ENCODE measurements at regions not wholly inside any gene's neighbourhood (a gene's known extent, or its start where the extent isn't known, plus 50 kb on each side); places are given as distances from the start of the nearest gene placed in this dataset.
A peak's percentile ranks its signal among the peaks of the same experiment; 100 is the strongest.

DNA sequence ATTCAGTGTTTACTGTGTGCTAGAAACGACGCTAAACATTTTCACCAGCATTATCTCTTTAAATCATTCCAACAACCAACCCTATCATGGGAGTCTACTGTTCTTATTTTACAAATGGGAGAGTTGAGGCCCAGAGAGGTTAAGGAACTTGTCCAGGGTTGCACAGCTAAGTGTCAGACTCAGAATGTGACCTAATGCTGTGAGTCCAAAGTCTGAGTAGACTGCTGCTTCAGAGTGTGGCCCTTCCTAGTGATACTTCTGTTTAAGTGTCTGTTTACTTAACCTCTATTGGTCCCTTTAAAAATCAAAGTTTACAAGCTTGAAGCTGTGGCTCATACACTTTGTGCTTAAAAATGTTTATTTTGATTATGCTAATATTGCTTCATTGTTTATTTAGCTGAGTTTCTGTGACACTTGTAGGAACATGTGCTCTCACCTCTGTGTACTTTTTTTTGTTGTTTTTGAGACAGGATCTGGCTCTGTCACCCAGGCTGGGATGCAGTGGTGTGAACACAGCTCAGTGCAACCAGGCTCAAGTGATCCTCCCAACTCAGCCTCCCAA, 84.4 kb upstream of the SYPL1 start:
- no peak for DNase-seq

DNA sequence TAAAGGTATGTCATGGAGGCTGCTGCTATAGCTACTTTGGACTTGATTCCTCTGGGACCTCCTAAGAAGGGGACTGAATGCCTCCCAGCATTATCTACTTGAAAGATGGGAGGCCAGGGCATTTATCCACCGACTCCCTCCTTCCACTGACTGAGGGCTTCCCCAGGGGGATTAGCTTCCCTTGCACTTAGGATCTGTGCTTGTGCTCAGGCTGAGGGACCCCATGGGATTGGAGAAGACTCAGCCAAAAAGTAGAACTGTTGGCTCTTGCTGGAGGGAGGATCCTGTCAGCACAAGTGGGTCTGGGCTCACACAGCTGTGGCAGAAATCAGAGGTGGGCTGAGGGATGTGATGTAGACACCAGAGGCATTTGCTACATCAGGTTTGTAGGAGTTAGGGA, 81.5 kb upstream of the SYPL1 start:
- no peak for DNase-seq

DNA sequence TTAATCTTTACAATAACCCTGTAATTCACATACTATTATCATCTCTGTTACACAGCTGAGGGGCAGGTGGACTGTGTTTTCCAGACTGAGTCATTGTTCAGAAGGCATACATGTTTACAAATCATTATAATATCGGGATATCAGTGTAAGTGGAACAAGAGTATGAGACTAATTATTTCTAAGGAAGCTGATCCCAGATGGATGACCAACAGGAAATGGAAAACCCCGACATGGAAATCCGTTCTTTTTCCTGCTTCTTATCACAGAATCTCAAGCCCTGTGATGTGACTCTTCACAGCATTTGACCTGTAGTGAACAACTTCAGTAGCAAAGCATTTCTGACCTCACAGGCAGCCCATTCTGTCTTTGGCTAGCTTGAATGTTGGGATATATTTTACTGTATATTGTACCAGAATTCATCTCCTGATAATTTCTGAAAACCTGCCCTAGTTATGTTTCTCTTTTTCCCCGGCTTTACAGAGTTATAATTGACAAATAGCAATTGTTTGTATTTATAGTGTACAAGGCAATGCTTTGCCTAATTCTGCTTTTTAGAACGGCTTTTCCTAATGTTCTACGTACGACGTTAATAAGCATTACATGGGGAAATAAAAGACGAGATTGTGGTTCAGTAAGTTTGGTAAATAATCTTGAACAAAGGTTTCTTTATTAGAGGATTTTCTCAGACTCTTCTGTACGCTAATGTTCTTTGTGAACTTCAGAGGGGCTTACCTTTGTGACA, 78.6 kb upstream of the SYPL1 start:
- no peak for DNase-seq

- no peak for DNase-seq
Measured at GRCh38 chr7:106187613-106188350, 75.7 kb upstream of the SYPL1 start.

DNA sequence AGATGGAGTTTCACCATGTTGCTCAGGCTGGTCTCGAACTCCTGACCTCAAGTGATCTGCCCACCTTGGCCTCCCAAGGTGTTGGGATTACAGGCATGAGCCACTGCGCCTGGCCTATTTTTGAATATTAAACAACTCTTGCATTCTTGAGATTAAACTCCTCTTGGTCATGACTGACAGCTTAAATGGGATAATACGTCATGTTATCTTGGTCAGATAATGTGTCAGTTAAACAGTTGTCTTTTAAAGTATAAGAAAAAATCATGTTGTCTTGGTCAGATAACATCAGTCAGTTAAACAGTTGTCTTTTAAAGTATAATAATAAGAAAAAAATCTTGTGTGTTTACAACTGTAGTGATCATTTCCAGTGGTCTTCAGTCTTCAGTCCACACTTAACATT, 73.6 kb upstream of the SYPL1 start:
- DNase-seq: no peak

DNA sequence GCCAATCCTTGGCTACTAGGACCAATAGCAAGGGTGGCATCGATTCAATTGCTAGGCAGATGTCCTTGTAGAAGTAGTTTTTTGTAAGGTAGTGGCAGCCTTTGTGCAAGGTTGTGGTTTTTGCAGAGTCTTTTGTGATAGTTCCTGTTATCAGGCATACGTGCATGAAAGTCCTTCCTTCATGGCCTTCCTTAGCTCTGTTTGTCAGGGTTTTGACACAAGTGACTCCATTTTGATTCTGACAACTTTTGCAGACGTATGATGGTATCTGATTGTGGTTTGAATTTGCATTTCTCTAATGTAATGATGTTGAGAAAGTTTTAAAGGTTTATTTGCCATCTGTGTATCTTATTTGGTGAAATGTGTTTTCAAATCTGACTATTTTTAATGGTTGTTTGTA, 71.8 kb upstream of the SYPL1 start:
- no peak for DNase-seq

DNA sequence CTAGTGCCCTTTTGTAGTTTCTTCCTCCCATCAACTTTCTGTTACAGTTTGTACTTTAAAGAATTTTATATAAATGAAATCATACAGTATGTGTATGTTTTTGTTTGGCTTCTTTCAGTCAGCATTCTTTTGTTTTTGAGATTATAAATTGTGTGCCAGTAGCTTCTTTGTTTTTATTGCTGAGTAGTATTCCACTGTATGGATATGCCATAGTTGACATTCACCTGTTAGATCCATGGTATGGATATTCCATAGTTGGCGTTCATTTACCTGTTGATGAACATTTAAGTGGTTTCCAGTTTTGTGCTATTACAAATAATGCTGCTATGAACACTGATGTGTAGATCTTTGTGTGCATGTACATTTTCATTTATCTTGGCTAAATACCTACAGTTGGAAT, 70.8 kb upstream of the SYPL1 start:
- DNase-seq: no peak

DNA sequence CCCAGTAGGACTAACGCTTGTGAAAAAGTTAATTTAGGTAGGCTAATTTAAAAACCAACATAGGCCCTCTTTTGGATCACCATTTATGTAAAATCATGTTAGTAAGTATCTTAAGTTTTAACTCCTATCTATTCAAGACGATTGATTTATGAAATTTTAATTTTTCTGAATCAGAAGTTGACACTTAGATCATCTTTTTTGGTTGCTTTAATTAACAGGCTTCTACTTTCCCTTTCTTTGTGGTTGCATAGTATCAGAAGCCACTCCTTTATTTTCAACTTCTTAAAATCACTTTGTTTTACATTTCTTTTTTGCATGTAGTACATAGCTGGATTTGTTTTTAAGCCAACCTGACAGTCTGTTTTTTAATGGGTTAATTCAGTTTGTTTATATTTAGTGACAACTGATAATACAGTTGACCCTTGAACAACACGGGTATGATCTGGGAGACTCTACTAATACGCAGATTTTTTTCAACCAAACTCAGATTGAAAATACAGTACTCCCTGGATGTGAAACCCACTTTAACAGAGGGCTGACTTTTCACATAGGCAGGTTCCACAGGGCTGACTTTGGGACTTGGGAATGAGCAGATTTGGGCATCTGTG, 69.7 kb upstream of the SYPL1 start:
- no peak for DNase-seq

DNA sequence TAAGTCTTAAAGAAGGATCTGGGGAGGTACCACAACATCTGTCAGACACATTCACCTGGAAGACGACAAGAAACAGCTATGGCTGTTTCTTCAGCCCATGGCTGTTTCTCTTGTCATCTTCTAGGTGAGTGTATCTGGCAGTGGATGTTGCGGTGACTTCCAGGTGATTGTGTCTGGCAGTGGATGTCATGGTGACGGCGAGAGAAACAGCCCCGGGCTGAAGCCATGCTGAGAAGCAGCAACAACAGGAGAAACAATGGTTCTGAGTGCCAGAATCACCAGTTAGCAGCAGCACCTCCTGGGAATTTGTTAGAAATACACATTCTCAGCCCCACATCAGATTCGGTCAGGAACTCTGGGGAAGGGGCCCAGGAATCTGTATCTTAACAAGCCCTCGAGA, 68.6 kb upstream of the SYPL1 start:
- DNase-seq: no peak

DNA sequence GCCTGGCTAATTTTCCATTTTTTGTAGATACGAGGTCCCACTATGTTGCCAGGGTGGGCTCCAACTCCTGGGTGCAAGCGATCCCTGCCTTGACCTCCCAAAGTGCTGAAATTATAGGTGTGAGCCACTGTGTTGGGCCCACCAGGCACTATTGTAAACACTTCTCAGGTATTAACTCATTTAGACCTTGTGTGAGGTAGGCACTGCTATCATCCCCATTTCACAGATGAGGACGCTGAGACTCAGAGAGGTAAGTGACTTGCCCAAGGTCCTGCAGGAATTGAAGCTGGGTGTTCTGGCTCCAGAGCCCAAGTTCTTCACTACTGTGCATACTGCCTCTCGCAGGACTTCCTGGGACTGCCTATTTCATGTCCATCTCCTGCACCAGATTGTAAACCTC, 67.1 kb upstream of the SYPL1 start:
- no peak for DNase-seq

DNA sequence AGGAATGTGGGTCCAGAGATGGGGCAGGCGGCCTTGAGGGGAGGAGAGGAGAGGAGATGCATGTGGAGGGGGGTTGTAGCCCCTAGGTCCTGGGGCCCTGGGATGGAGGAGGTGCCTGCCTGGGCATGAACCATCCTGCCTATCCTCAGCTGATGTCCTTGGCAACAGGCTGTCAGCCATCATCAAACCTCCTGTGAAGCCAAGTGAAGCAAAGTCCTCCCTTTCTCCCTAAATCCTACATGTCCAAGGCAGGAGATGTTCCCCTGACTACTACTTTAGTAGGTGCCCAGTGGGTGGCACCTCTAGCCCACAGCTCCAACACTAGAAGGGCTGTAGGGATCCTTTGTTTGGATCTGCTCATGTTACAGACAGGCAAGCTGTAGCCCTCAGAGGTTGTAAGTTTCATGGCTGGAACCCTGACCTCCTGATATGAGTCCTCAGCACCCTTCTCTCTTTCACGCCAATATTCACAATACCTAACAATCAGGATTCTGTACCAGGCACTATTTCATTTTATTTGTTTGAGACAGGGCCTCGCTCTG, 66.6 kb upstream of the SYPL1 start:
- no peak for DNase-seq

GRCh38 chr7:106177738-106178592, 65.9 kb upstream of the SYPL1 start:
- no peak for DNase-seq

DNA sequence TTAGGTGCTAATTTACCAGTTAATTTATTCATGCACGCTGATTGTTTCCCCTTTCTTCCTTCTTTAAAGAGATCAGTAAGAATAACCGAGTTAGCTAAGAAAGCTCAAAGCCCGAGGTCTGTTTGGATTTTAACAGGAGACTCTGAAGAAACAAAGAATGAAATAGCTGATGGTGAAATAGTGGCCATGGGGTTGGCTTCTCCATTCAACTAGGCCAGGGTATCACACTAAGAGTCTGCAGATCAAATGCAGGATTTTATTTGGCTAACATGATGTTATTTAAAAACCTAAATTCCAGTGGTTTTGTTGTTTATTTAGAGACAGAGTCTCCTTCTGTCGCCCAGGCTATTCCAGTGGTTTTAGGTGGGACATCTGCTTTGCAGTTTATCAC, 65.2 kb upstream of the SYPL1 start:
- no peak for DNase-seq

DNA sequence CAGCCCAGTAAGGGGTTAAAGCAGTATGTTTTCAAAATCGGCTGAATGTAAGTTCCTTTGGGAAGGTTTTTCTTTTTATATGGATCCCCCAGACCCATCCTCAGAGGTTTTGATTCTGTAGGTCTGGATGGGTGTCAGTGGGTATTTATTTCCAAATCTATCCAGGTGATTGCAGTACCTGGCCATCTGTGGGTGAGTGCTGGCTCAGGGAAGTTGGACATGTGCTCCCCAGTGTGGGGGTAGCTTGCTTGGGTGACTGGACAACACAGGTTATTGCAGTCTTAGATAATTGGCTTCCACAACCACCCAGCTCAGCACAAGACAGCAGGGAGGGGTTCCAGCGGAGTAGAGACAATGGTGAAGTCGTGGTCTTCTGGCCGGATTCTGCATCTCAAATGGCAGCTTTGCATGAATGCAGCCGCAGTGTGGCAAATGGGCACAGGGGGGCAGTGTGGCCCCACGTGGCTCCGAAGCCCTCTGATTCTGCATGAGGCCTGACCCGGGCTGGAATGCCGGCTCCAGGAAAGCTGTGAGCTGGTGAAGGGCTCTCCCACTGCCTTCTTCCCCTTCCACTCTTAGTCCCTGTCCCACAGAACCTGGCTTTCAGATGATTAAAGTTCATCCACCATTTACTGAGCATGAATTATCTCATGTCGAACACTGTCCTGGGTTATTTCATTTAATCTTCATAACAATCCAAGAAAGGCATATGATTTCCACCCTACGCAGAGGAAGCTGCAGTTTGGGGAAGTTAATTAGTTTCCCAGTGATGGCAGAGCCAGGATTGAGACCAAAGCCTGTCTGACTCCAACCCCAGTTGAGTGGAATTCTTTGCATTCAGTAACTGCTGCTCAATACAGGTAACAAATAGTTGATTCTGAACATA, 64.5 kb upstream of the SYPL1 start:
- peak; percentile 79 for DNase-seq

GRCh38 chr7:106175507-106175906, 63.4 kb upstream of the SYPL1 start:
- DNase-seq: no peak

DNA sequence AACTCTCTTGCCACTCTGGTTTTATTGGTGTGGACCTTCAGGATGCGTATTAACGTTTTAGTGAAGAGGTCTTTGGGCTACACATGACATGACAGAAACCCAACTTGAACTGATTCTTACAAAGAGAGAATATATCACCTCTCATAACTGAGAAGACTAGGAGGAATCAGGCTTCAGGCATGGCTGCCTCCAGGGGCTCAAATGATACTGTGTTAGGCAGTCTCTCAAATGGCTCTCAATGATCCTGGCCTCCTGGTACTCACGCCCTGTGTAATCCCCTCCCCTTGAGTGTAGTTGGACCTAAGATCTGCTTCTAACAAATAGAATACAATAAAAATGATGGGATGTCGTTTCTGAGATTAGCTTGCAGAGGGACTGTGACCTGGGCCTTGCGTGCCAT, 58.5 kb upstream of the SYPL1 start:
- no peak for DNase-seq

DNA sequence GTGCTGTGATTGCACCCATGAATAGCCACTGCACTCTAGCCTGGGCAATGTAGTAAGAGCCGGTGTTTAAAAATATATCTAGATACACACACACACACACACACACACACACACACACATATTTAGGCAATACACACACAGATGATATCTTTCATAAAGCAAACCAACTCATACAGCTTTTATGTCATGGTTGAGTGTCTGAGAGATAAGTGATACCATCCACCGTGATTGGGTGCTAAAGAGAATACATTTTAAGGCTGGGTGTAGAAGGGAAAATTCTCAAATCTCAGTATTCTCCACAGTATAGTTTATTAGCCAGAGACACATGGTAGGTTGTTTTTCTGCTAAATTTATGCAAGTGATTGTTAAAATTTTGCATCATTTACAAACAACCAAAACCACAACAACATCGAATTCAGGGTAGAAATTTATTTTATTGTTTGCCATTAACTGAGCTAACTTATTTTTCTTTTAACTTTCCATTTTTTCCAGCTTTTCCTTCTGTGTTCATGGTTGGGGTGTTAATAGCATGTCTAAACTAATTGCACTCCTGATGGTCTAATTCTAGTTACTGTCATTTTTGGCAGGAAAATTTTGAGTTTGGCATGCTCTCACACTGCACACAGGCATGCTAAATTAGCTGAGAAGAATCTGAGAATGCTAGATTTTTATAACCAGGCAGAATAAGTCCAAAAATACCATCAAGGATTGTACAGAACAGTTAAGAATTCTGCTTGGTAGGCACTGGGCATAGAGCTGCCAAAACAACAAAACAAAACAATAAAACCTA, 57.9 kb upstream of the SYPL1 start:
- DNase-seq: no peak

DNA sequence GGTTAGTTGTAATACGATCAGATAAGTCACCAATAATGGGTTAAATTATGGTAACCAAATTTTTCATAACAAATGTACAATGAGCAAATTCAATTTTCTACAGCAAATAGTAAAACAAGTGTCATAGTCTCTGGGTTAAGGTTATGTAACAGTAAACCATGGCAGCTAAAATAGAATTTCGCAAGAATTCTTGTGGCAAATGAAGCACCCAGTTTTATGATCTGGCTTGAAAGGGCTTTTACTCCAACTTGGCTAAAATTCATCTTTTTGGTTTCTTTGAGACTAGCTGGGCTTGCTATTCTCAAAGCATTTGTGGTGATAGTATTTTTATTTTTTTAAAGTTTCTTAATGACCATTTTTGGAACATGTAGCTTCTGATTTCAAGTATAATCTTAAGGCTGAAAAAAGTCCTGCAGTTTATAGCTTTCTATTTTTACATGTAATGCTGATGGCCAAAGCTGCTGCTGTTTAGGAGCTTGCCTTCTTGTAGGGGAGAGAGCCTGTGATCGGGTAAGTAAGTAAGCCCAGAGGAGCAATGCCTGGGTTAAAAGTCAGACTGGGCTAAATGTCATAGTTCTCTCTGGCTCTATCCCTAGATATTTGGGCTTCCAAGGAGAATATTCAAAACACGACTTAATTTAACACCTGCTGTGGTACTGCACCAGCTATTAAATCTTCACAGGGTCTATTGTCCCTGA, 55.5 kb upstream of the SYPL1 start:
- DNase-seq: no peak

GRCh38 chr7:106166651-106167342, 54.7 kb upstream of the SYPL1 start:
- peak; percentile 78 for DNase-seq
